ENCODE measurements at regions not wholly inside any gene's neighbourhood (a gene's known extent, or its start where the extent isn't known, plus 50 kb on each side); places are given as distances from the start of the nearest gene placed in this dataset.

DNA sequence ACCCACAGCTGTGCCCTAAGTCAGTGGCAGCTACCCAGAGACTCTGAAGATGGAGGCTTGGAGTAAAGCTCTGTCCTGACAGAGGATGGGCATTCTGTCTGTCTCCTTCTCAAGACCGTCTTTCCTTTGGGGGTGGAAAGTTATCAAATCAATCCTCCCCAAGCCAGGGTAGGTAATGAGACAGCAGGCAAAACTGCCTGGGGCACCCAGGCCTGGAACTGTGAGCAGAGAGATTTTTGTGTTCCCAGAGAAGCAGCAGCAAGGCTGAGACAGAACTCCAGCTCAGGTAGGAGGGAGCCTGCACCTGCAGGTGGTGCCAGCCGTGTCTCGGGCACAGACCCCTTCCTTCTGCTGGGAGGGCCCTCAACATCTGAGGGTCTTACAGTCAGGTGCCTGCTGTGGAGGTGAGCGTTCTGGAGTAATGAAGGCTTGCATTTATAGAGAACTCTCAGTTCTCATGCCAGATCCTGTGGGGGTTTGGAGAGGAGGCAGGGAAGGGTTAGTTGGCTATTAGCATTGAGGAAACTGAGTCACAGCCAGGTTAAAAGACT is 95.6 kb downstream of the RIPK4 start:
- no peak for FAIRE-seq

DNA sequence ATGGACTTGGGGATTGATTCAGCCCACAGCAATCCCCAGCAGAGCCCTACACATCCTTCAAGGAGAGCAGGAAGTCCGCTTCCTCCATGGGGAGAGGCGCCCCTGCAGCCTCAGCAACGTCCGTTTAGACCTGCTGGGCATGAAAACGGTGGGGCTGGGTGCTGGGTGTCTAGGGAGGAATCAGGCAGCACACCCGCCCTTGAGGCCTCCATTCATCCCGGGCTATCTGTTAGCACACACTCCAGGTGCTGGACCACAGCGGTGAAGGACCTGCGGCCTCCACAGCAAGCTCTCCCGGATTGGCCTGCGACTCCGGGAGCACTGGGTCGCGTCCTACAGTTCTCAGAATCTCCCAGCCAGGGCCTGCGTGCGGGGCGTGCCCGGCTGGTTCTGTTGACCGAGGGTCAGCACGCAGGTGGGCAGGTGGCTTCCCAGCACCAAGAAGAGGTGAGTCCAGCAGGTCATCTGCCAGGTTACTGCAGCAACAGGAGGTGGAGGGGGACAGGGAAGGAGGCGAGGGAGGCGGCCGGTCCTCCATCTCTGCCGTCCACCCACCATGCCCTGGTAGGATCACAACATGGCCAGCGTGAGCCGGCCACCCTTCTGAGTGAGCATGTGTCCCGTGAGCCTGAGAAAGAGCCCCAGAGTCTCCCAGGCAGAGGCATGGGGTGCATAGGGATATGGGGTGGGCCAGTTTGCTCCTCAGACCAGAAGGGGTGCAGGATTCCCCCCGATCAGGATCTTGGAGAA is 96.6 kb downstream of the RIPK4 start:
- no peak for FAIRE-seq

DNA sequence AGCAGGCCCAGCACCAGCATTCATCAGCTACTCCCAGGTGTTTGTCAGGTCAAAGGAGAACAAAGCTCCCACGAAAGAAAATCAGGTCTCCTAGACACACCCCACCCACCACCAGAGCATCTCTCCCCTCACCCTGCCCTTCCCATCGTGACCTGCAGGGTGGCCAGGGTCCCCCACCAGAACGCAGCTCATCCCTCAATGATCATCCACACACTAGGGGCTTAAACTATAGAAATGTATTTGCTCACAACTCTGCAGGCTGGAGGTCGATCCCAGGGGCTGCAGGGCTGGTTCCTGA is 97.4 kb downstream of the RIPK4 start:
- no peak for FAIRE-seq

DNA sequence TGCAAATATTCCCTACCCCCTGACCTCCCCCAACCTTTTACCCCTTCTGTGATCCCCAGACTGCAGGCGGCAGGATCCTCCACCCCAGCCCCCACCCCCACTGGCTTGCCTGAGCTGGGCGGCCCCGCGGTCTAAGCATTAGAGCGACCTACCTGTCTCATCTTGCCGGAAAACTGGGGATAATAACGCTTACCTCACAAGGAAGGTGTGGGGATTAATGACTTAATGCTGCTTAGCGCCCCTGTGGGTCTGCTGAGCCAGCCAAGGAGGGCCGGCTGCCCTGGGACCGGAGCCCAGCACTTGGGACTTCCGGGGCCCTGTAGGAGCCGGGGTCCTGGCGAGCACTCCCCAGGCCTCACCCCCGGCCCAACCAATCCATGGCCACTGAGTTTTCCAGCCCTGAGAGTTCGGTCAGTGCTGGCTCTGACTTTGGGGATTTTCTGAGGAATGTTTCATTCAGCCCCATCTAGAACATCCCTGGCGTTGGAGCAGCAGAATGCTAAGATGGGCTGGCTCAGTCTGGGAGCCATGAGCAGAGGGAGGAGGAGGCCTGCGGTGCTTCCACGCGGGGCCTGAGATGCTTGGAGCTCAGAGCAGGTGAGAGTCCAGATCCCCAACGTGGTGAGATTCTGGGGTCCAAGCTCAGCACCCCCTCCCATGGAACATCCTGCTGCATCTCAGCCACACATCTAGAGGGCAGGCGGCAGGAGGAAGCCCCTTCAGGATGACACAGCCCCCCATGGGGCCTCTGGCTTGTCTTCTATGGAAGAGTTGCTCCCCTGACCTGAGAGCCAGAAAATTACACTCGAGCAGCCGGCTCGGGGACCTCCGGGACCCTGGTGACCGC is 97.9 kb downstream of the RIPK4 start:
- no peak for FAIRE-seq

DNA sequence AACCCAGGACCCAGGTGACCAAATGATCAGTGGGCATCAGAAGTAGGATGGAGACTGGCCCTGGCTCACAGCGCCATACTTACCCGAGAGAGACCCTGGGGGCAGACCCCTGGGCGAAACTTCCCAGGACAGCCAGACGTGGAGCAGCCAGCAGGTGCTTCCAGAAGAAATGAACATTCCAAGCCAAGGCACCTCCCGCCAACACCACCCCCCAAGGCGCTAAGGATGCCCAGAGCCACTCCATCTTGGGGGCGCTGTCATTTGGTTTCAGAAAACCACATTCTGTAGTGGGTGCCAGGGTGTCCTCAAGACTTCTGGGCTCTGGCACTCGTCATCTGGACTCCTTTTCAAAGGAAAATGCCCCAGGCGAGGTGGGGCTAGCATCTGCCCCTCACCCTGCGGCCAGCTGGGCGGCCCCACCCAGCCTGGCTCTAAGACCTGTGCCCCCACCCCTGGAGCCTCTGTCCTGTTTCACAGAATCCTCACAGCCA is 98.8 kb downstream of the RIPK4 start:
- FAIRE-seq, result no peak

DNA sequence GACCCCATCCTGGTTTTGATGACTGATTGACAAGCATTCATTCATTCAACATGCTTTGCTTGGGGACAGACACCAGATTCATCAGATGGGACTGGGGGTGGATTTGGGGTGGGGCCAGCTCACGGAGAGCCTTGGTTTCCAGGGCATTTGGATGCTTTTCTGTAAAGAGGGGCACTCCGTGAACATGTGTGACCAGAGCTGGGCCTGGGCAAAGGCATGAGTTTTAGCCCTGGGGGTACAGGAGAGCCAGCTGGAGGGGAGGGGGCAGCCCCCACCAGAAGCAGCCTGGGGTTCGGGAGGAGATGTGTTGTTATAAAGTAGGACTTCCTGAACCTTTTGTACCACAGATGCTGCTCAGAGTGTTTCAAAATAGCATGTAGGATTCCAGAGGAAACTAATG is 99.7 kb downstream of the RIPK4 start:
- no peak for FAIRE-seq

DNA sequence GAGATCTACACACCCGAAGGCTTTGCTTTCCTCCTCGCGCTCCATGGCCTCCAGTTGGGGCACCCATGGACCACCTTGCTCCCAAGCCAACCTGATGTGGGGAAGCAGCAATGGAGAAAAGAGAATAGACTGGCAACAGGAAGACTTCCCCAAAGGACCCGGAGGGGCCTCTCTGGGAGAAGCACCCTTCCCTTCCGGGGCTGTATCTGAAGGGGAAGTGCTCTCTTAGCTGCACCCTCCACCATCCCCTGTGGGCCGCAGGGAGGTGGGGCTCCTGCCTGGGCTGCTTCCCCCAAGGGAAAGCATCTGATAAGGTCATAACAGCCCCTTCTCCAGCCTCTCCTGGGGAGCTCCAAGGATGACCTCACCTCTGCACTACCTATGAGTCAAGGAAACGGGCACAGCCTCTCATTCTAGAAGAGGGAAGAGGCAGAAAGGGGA is 100.2 kb downstream of the RIPK4 start:
- FAIRE-seq, result no peak

DNA sequence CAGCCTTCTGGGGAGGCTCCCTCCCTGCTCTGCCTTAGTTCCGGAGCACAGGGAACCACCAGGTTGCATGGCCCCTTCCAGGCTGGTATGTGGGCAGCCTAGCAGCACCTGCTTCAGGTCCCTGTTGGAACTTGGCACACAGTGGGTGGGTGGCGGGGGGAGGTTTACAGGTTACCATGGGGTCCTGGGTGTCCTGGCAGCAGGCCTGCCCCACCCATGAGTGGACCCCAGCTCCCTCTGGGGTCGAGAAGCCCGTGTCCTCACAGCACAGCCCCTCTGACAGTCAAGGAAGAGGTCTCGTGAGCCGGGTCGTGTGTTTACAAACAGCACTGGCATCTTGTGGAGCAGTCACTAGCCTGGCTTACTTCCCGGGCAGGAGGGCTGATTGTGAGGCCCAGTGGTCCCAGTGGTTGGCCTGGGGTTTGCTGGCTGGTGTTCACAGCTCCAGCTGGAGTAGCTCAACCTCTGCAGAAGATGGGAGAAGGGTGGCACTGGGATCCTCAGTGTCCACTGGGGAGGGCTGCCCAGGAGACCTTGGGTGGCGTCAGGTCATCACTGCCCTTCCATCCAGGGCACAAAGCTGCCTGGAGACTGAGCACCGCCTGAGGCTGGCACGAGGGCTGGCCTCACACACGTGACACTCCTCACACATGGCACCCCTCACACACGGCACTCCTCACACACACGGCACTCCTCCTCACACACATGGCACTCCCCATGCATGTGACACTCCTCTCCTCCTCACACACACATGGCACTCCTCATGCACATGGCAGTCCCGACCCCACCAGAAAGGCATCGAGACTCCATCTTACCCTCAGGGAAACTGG is 100.9 kb downstream of the RIPK4 start:
- FAIRE-seq, result no peak

DNA sequence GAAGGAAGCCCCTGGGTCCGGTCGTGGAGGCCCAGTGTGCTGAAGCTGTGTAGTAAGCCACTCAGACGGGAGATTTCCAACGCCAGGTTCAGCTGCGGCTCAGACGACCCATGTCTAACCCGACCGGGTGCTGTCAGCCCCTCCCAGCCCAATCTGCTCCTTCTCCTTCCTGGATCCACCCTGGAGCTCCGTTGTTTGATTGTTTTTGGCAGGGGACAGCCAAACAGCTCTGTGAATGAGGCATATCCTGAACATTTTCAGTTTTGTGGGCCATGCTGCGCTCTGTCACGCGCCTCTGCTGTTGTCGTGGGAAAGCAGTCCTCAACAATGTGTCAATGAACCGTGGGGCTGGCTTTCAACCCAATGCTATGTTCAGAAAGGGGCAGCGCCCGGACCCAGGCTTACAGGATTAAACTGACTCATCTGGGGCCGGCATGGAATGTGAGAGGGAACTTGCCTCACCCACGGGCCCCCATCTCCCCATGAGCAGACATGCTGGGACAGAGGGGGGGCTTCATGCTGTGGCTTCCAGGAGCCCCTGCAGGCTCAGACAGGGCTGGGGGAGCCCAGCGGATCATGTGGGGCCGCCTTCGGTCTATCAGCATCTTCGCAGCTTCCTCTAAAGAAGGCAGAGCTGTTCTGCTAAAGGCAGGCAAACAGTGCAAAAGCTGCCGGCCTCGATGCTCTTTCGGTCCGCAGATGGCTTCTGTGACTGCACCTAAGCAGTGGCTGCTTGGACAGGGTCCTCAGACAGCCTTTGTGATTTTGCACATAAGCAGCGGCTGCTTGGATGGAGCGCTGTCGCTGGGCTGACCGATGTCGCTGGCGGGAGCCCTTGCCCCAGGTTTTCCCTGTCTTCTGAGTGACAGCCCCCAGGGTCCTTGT is 101.7 kb downstream of the RIPK4 start:
- no peak for FAIRE-seq

DNA sequence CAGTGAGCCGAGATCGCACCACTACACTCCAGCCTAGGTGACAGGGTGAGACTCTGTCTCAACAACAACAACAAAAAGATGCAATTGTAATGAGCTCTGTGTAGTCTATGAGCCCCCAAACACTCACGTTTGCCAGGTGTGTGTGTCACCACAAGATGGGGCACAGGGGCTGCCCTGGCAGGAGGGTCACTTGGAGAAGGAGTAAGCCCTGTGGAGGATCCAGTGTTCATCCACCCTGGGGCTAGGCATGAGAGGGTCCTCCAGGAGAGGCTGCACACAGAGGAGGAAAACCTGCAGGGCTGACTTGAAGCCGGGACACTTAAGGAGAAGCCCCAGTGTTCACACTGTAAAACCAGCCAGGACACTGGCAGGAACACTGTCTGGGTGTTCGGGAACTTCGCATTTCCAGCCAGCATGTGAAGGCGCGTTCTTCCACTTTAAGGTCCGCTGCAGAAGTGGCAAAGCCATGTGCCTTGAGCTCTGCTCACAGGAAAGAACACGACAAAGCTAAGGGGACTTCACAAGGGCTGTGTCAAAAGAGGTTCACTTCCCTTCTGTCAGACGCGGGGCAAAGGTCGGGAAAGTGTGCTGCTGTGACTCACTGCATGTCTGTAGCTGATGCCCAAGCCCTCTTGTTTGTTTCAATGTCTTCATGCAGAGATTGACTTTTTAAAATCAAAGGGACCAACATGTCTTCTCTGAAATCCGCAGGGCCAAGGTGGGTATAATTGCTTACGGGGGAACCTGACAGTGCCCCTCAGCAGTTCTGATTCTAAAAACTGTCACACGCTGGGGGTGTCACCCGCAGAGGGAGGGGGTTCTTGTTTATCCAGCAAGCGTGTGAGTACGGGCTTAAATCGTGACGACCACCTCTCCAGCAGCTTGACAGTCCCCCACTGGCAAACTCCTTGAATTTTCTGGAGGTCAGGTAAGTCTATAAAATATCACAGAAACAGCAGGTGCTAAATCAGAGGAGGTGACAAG is 102.8 kb downstream of the RIPK4 start:
- FAIRE-seq, result no peak

DNA sequence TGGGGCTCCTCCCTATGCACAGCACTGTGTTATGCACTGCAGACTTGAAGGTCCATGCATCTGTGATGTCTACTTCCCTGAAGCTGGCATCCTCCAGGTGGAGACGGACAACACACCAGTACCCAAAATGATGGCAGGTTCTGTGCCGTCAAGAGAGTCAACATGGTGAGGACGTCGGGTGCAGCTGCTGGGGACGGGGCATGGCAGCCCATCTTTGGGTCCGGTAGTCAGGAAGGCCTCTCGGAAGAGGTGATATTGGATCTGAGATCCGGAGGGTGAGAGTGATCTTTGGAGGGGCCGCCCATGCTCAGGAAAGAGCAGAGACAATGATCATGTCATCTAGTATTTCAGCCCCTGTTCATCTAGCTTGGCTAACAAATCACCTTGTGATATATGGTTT is 104.1 kb downstream of the RIPK4 start:
- FAIRE-seq, result no peak

DNA sequence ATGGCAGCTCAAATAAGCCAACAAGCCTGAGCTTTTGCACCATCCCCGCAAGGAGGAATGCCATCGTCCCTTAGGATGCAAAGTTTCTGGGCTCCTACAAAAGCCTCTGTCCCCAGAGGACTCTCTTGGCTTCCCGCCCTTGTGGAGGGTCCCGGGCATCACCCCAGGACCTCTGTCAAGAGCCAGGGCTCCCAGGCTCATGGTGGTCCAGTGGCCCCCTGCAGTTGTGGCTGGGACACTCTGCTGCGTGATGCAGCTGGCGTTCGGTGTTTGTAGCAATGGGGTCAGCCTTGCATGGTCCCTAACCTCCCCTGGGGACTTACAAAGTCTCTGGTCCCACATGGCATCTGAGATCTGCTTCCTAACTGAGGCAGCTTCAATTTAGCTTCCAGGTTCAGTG is 104.7 kb downstream of the RIPK4 start:
- no peak for FAIRE-seq

DNA sequence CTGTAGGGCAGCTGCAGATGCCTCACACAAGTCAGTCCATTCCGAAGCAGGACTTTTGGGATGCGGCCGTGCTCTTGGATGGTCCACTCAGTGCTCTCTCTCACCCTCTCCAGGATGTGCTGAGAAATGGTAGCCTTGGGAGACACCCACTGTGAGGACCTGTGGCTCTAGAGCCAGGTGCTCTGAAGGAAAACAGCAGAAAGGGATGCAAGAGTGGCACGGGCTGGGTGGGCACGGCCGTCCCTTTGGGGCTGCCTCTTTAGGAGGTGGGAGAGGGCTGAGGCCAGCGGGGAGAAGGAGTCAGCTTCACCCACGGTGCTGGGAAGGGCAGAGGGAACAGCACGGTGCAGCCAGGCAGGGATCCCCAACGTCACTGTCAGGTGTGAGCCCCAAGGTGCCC is 106.1 kb downstream of the RIPK4 start:
- no peak for FAIRE-seq

DNA sequence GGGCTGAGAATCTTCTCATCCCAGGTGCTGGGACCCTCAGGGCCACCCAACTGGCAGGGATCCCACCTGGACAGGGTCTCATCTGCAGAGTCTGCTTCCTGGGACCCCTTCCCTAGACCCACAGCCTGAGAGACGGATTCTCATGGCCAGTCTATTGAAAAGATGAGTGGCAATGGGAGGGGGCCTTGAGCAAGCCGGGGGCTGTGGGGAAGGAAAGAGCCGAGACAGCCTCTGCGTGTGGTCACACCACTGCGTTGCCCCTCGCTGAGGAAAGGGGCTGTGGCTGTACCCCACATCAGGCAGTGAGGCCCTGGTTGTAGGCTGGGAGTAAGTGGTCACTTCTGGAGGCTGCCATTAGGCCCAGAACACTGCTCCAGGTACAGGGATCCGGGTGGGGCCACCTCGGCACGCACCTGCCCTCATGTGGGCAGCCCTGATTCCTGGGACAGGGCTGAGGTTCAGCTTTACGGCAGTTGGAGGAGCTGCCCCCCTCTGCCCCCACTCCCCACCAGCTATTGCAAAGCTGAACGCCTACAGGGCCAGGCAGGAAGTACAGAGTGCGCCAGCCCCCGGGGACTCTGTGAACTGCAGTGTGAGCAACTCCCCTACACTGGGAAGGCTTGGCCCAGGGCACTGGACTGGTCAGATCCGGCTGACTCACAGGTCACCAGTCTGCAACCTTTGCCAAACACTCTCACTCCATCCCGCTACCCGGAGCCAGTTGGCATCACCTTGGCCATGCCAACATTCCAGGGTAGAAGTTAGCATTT is 106.9 kb downstream of the RIPK4 start:
- FAIRE-seq, result no peak

DNA sequence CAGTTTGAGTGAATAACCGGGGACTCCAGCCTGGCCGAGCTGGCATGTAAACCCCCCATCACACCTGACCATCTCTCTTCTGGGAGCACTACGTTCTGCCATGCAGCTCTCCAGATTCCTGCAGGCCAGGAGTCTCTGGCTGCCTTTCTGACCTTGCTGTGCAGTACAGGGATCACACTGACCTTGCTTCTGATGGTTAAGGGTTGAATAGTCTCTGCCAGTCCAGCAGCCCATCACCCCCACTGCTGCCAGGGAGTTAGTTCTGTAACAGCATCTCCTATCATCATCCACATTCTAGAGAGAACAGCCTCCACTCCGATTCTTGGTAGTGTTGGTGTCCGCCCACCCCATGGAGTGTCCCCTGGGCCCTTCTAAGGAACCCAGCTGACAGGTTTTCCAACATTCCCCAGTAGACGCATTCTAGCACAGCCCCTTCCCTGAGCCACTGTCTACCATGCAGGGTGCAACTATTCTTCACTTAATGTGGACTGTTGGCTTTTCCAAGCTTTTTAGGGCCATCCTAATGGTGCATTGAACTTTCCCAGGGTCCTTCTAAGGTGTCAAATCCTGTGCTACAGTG is 109.8 kb downstream of the RIPK4 start:
- FAIRE-seq, result no peak

DNA sequence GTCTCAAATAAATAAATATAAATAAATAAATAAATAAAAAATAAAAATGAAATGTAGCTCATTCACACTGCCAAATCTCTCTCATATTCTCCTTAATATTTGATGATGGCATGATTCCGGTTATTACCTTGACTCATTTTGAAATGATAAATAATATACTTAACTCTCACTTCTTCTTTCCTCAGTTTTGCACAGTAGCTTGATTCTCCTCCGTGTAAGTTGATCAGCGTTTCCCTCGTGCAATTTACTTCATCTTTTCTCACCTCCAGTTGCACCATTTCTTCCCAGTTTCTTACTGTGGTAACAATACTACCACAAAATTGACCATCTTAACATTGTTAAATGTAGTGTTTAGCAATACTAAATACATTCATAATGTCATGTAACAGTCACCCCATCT is 111.6 kb downstream of the RIPK4 start:
- FAIRE-seq, result no peak

DNA sequence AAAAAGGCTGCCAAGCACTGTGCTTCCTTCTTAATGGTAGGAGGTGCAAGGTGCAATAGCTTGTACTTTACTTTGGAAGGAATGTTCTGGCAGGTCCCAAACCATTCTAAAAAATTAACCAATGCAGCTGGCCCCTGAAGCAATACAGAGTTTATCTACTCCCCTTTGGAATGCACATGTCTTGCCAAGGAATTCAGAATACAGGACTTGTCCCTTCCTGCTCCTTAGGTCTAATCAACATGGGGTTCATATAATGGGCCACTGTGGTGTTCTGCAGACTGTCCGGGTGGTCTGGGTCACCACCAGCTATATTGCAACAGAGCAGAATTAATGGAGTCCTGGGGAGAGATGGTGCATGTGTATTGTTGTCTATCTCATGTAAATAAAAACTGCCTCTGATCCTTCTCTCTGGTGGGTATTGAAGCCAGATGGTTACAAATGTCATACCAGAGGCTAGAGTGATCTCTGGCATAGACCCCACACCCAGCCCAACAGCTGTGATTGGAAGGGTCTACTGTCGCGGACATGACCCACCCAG is 112.8 kb downstream of the RIPK4 start:
- no peak for FAIRE-seq

DNA sequence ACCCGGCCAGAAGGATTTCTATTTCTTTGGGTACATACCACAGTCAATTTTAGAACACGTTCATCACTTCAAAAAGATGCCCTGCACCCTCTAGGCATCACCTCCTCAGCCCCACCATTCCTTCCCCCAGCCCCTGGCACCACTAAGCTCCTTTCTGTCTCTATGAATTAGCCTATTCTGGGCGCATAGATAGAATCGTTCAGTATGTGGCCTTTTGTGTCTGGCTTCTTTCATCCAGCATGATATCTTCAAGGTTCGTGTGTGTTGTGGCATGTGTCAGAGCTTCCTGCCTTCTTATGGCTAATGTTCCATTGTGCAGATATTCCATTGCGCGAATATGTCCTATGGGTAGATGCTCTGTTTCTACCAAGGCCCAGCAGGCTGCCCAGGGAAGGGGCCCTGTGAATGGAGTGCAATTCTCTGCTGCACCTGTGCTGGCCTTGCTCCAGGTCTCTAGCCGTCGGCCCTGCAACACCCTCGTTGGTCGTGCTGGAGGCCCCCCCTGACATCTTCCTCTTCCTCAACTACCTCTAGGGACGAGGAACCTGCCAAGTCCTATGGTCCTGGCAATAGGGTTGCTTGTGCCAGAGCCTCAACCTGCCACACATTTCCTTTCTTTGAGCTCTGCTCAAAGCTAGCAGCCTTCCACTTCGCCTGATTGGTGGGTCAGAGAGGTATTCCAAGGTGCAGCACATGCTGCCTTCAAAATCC is 113.5 kb downstream of the RIPK4 start:
- FAIRE-seq, result no peak

DNA sequence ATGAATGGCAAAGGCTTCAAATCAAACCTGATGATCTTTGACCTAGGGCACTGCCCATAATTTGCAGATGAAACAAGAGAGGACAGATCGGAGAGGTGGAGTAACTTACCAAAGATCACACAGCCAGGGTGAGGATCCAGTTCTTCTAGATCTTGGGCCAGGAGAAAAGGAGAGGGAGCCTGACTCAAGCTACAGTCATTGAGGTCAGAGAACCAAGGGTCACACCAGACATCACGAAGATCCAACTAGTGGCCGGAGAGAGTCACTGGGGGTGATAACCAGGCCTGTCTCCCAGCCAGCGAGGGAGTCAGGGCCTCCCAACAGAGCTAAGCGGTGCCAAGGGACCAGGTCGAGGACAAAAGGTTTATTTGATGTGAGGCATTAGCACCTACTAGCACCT is 115.0 kb downstream of the RIPK4 start:
- no peak for FAIRE-seq

All from endometrium (tissue), 2 donors.